SK-N-SH treated with all-trans-retinoic acid at 6 μM for 48 hours (cell line): ENCODE measurements at regions not wholly inside any gene's neighbourhood (a gene's known extent, or its start where the extent isn't known, plus 50 kb on each side); places are given as distances from the start of the nearest gene placed in this dataset.

Experiments
- ATAC-seq: fragments of 200-7000 bp; cut with Tn5 transposase; 3 replicates; pipeline ENCODE4 v1.9.1; 2020; ENCODE audit warnings: mild to moderate bottlenecking, moderate library complexity
- ARNTL ChIP-seq: fragments of 450-650 bp; formaldehyde crosslinking; IDR thresholded peaks from 2 replicates; pipeline ENCODE4 v1.5.0; 2020; ENCODE audit warnings: low read depth, mild to moderate bottlenecking, moderate library complexity, borderline replicate concordance
- BACH2 ChIP-seq: fragments of 250-450 bp; sonication (Bioruptor Pico); IDR thresholded peaks from 2 replicates; pipeline ENCODE4 v1.9.0; 2021; ENCODE audit warnings: mild to moderate bottlenecking, borderline replicate concordance
- CSDC2 ChIP-seq: fragments of 250-450 bp; sonication (Bioruptor Pico); IDR thresholded peaks from 2 replicates; pipeline ENCODE4 v1.5.0; 2020; ENCODE audit warnings: mild to moderate bottlenecking, moderate library complexity
- ESRRG ChIP-seq: fragments of 250-450 bp; sonication (Bioruptor Pico); IDR thresholded peaks from 2 replicates; pipeline ENCODE4 v1.6.1; 2021; ENCODE audit warnings: mild to moderate bottlenecking
- GLIS3 ChIP-seq: fragments of 250-450 bp; sonication (Bioruptor Pico); IDR thresholded peaks from 2 replicates; pipeline ENCODE4 v1.5.0; 2020; ENCODE audit warnings: mild to moderate bottlenecking, moderate library complexity
- OSR1 ChIP-seq: fragments of 250-450 bp; sonication (Bioruptor Pico); IDR thresholded peaks from 2 replicates; pipeline ENCODE4 v1.8.0; 2022; ENCODE audit warnings: moderate library complexity, mild to moderate bottlenecking, inconsistent platforms
- SNAI2 ChIP-seq: fragments of 250-450 bp; sonication (Bioruptor Pico); IDR thresholded peaks from 2 replicates; pipeline ENCODE4 v1.5.0; 2020; ENCODE audit warnings: mild to moderate bottlenecking, moderate library complexity
- TCF4 ChIP-seq: fragments of 250-450 bp; sonication (Bioruptor Pico); IDR thresholded peaks from 2 replicates; pipeline ENCODE4 v1.8.0; 2021; ENCODE audit warnings: mild to moderate bottlenecking, moderate library complexity, borderline replicate concordance
- TOX ChIP-seq: fragments of 250-450 bp; sonication (Bioruptor Pico); IDR thresholded peaks from 2 replicates; pipeline ENCODE4 v1.8.0; 2021; ENCODE audit warnings: mild to moderate bottlenecking, moderate library complexity, borderline replicate concordance
- ZC3H10 ChIP-seq: fragments of 250-450 bp; sonication (Bioruptor Pico); IDR thresholded peaks from 2 replicates; pipeline ENCODE4 v1.5.1; 2021; ENCODE audit warnings: mild to moderate bottlenecking, moderate library complexity
- ZFP3 ChIP-seq: fragments of 250-450 bp; sonication (Bioruptor Pico); IDR thresholded peaks from 2 replicates; pipeline ENCODE4 v1.5.0; 2020; ENCODE audit warnings: mild to moderate bottlenecking, moderate library complexity
- ZFP30 ChIP-seq: fragments of 450-650 bp; formaldehyde crosslinking; IDR thresholded peaks from 2 replicates; pipeline ENCODE4 v1.5.0; 2022; ENCODE audit warnings: mild to moderate bottlenecking, moderate library complexity
- ZNF70 ChIP-seq: fragments of 450-650 bp; formaldehyde crosslinking; IDR thresholded peaks from 2 replicates; pipeline ENCODE4 v1.5.0; 2020; ENCODE audit warnings: mild to moderate bottlenecking, moderate library complexity
- ZNF8 ChIP-seq: fragments of 450-650 bp; formaldehyde crosslinking; IDR thresholded peaks from 2 replicates; pipeline ENCODE4 v1.5.0; 2020; ENCODE audit warnings: mild to moderate bottlenecking, moderate library complexity
- TF ChIP-seq, protein P1 (sequence below): fragments of 250-450 bp; sonication (Bioruptor Pico); IDR thresholded peaks from 2 replicates; pipeline ENCODE4 v1.5.0; 2020; ENCODE audit warnings: mild to moderate bottlenecking, moderate library complexity
- TF ChIP-seq, protein P2 (sequence below): fragments of 250-450 bp; sonication (Bioruptor Pico); IDR thresholded peaks from 2 replicates; pipeline ENCODE4 v1.5.1; 2020; ENCODE audit warnings: low read depth, mild to moderate bottlenecking, moderate library complexity
- TF ChIP-seq, protein P3 (sequence below): fragments of 250-450 bp; sonication (Bioruptor Pico); IDR thresholded peaks from 2 replicates; pipeline ENCODE4 v1.8.0; 2020; ENCODE audit warnings: mild to moderate bottlenecking, moderate library complexity, borderline replicate concordance
- TF ChIP-seq, protein P4 (sequence below): fragments of 250-450 bp; sonication (Bioruptor Pico); IDR thresholded peaks from 2 replicates; pipeline ENCODE4 v1.5.1; 2021; ENCODE audit warnings: mild to moderate bottlenecking, moderate library complexity
- TF ChIP-seq, protein P5 (sequence below): fragments of 250-450 bp; sonication (Bioruptor Pico); IDR thresholded peaks from 2 replicates; pipeline ENCODE4 v1.8.0; 2021; ENCODE audit warnings: low read depth, mild to moderate bottlenecking, moderate library complexity, borderline replicate concordance

DNA sequence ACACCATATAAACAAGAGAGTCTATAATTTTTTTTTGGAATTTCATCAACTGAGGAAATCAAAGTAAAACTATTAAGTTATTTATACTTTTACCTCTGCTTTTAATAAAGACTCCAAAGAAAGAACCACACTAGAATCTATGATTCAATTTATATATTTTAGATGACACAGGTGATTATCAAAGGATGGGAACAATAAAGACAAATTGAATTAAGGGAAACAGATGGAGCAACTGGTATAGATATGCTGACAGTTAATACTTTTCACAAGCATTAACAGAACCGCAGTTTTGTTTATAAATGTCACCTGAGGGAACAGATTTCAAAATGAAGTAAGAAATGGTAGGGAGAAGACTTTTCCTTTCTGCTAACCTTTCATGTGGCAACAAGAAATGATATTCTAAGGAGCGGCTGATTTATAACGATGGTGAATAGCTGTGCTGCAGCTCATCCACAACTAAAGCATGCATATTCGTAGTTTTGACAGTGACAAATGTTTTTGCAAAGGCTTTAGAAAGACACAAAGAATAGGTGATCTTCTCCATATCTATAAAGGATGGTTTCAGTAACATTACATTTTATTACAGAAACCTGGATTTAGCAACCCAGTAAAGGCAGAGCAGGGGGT is 1502.9 kb upstream of the RAG2 start:
- TF ChIP-seq ZFP30 (CRISPR knock-in tag) (no peak), CSDC2 (CRISPR knock-in tag) (no peak), ZNF70 (CRISPR knock-in tag) (no peak), ZNF8 (no peak), TCF4 (CRISPR knock-in tag) (peak; percentile 75; the same call in 1 of the 2 replicates), ZFP3 (CRISPR knock-in tag) (no peak)
- TF ChIP-seq, protein P1, sequence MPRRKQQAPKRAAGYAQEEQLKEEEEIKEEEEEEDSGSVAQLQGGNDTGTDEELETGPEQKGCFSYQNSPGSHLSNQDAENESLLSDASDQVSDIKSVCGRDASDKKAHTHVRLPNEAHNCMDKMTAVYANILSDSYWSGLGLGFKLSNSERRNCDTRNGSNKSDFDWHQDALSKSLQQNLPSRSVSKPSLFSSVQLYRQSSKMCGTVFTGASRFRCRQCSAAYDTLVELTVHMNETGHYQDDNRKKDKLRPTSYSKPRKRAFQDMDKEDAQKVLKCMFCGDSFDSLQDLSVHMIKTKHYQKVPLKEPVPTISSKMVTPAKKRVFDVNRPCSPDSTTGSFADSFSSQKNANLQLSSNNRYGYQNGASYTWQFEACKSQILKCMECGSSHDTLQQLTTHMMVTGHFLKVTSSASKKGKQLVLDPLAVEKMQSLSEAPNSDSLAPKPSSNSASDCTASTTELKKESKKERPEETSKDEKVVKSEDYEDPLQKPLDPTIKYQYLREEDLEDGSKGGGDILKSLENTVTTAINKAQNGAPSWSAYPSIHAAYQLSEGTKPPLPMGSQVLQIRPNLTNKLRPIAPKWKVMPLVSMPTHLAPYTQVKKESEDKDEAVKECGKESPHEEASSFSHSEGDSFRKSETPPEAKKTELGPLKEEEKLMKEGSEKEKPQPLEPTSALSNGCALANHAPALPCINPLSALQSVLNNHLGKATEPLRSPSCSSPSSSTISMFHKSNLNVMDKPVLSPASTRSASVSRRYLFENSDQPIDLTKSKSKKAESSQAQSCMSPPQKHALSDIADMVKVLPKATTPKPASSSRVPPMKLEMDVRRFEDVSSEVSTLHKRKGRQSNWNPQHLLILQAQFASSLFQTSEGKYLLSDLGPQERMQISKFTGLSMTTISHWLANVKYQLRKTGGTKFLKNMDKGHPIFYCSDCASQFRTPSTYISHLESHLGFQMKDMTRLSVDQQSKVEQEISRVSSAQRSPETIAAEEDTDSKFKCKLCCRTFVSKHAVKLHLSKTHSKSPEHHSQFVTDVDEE (CRISPR knock-in tag): peak; percentile 47; the same call in 1 of the 2 replicates
- TF ChIP-seq, protein P2, sequence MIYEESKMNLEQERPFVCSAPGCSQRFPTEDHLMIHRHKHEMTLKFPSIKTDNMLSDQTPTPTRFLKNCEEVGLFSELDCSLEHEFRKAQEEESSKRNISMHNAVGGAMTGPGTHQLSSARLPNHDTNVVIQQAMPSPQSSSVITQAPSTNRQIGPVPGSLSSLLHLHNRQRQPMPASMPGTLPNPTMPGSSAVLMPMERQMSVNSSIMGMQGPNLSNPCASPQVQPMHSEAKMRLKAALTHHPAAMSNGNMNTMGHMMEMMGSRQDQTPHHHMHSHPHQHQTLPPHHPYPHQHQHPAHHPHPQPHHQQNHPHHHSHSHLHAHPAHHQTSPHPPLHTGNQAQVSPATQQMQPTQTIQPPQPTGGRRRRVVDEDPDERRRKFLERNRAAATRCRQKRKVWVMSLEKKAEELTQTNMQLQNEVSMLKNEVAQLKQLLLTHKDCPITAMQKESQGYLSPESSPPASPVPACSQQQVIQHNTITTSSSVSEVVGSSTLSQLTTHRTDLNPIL: no peak
- TF ChIP-seq, protein P3, sequence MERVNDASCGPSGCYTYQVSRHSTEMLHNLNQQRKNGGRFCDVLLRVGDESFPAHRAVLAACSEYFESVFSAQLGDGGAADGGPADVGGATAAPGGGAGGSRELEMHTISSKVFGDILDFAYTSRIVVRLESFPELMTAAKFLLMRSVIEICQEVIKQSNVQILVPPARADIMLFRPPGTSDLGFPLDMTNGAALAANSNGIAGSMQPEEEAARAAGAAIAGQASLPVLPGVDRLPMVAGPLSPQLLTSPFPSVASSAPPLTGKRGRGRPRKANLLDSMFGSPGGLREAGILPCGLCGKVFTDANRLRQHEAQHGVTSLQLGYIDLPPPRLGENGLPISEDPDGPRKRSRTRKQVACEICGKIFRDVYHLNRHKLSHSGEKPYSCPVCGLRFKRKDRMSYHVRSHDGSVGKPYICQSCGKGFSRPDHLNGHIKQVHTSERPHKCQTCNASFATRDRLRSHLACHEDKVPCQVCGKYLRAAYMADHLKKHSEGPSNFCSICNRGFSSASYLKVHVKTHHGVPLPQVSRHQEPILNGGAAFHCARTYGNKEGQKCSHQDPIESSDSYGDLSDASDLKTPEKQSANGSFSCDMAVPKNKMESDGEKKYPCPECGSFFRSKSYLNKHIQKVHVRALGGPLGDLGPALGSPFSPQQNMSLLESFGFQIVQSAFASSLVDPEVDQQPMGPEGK: no peak
- ATAC-seq: no peak

DNA sequence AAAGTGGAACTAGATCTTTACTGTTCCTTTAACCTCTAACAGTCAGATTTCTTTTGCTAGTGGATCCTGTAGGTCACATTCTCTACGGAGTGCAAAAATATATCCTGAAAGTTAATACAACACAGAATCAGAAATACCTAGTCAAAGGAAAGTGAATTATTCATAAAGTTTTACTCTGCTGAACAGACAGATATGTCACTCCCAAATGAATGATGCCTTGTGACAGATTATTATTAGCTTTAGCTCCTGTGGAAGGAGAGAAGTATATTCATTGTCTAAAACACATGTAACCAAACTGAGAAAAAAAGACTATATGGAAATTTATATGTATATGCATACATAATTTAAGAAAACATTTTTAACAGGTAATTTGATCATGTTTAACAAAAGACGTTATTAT is 1497.2 kb upstream of the RAG2 start:
- no peak for TF ChIP-seq TCF4 (CRISPR knock-in tag)
- TF ChIP-seq, protein P1 (CRISPR knock-in tag): no peak
- no peak for TF ChIP-seq ZNF70 (CRISPR knock-in tag)
- TF ChIP-seq, protein P4, sequence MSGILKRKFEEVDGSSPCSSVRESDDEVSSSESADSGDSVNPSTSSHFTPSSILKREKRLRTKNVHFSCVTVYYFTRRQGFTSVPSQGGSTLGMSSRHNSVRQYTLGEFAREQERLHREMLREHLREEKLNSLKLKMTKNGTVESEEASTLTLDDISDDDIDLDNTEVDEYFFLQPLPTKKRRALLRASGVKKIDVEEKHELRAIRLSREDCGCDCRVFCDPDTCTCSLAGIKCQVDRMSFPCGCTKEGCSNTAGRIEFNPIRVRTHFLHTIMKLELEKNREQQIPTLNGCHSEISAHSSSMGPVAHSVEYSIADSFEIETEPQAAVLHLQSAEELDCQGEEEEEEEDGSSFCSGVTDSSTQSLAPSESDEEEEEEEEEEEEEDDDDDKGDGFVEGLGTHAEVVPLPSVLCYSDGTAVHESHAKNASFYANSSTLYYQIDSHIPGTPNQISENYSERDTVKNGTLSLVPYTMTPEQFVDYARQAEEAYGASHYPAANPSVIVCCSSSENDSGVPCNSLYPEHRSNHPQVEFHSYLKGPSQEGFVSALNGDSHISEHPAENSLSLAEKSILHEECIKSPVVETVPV (CRISPR knock-in tag): no peak
- TF ChIP-seq OSR1 (CRISPR knock-in tag): no peak
- no peak for TF ChIP-seq ESRRG (CRISPR knock-in tag)
- no peak for TF ChIP-seq CSDC2 (CRISPR knock-in tag)
- TF ChIP-seq GLIS3 (CRISPR knock-in tag): no peak
- no peak for ATAC-seq

DNA sequence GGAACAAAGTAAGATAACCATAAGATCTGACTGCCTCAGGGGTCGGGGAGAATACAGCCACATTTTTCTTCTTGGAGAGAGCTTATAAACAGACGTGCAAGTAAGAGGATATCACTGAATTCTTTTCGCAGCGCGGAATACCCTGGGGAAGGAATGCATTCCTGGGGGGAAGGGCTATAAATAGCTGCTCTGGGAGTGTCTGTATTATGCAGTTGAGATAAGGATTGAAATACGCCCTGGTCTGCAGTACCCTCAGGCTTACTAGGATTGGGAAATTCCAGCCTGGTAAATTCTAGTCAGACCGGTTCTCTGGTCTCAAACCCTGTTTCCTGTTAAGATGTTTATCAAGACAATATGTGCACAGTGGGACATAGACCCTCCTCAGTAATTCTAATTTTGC is 1491.7 kb upstream of the RAG2 start:
- no peak for ATAC-seq
- TF ChIP-seq ZC3H10 (CRISPR knock-in tag) (no peak), TOX (CRISPR knock-in tag) (no peak), BACH2 (CRISPR knock-in tag) (no peak), TCF4 (CRISPR knock-in tag) (no peak), CSDC2 (CRISPR knock-in tag) (no peak), ESRRG (CRISPR knock-in tag) (no peak), ARNTL (CRISPR knock-in tag) (no peak), ZFP30 (CRISPR knock-in tag) (no peak), ZNF8 (no peak), SNAI2 (CRISPR knock-in tag) (no peak)
- TF ChIP-seq, protein P5, sequence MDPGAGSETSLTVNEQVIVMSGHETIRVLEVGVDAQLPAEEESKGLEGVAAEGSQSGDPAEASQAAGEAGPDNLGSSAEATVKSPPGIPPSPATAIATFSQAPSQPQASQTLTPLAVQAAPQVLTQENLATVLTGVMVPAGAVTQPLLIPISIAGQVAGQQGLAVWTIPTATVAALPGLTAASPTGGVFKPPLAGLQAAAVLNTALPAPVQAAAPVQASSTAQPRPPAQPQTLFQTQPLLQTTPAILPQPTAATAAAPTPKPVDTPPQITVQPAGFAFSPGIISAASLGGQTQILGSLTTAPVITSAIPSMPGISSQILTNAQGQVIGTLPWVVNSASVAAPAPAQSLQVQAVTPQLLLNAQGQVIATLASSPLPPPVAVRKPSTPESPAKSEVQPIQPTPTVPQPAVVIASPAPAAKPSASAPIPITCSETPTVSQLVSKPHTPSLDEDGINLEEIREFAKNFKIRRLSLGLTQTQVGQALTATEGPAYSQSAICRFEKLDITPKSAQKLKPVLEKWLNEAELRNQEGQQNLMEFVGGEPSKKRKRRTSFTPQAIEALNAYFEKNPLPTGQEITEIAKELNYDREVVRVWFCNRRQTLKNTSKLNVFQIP (CRISPR knock-in tag): no peak
- TF ChIP-seq, protein P2: no peak
- TF ChIP-seq, protein P1 (CRISPR knock-in tag): no peak
